Prostate gland (tissue), 2 donors: ENCODE measurements at regions not wholly inside any gene's neighbourhood (a gene's known extent, or its start where the extent isn't known, plus 50 kb on each side); places are given as distances from the start of the nearest gene placed in this dataset.

Source experiments
- CTCF ChIP-seq, 4 experiments: fragments of 200-600 bp in 2 of 4; fragments of 450-650 bp in 2 of 4; sonication (generic) in 2 of 4; IDR thresholded peaks; 1 replicate in 3 of 4; 2 replicates in 1 of 4; pipeline ENCODE4 v1.5.1; 2016 to 2019; ENCODE audit warnings: antibody characterized with exemption in 4 of 4, mild to moderate bottlenecking in 2 of 4, moderate library complexity in 2 of 4
- POLR2AphosphoS5 ChIP-seq: sonication (generic); formaldehyde crosslinking; IDR thresholded peaks from one replicate; pipeline ENCODE4 v1.6.1; 2017; ENCODE audit warnings: antibody characterized with exemption

DNA sequence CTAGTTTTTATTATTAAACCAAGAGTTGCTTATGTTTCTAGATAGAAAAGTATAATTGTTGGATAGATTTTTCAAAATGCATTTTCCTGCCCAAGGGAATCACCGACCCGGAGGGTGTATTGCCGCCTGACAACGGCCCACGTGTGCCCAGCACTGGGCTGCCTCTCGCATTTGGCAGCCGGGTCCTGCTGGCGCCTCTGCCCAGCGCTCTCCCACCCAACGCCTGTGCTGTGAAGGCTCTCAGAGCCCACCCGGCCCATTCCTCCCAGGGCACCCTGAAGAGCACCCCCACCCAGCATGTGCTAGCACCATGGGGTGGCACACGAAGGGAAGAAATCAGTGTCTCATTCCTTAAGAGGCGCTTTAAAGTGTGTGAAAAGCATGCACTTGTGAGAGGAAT, 88.3 kb upstream of the AFDN start:
- TF ChIP-seq CTCF (IDR thresholded peaks at IDR 0.05) (no peak), POLR2AphosphoS5 (no peak)
